H1 (cell line): ENCODE measurements at regions not wholly inside any gene's neighbourhood (a gene's known extent, or its start where the extent isn't known, plus 50 kb on each side); places are given as distances from the start of the nearest gene placed in this dataset.

Source experiments
- CTCF ChIA-PET: fragments of 300-600 bp; sonication (Branson Sonifier 250); formaldehyde crosslinking; loops from one replicate; lab custom pipeline; 2021; ENCODE audit not compliant: partially characterized antibody; lab: Charles Lee
- POLR2A ChIA-PET: fragments of 300-600 bp; sonication (Branson Sonifier 250); formaldehyde crosslinking; loops from one replicate; lab custom pipeline; 2021; ENCODE audit warnings: inconsistent platforms; ENCODE audit not compliant: partially characterized antibody; lab: Charles Lee
- DNase-seq, 2 experiments: peaks; one replicate each; pipeline versions ENCODE4 v3.0.0 to v3.0.0-alpha.2; 2010 to 2022; ENCODE audit warnings: low spot score in 2 of 2, low read depth in 1 of 2, mixed read lengths in 1 of 2
- FAIRE-seq: peaks from 2 replicates; lab custom pipeline; 2011; peaks lifted over from hg19 to GRCh38; lab: Jason Lieb, UNC
- H2AFZ ChIP-seq: 2 replicates; pipeline ENCODE4 v1.8.1; 2012; ENCODE audit warnings: low read length, inconsistent platforms
- H2AK5ac ChIP-seq: 2 replicates; pipeline ENCODE4 v1.6.1; 2013; ENCODE audit warnings: low read depth, low read length
- H2BK120ac ChIP-seq: replicated peaks from 2 replicates; pipeline ENCODE3; 2013; ENCODE audit warnings: low read depth, low read length, inconsistent platforms
- H2BK12ac ChIP-seq: 2 replicates; pipeline ENCODE4 v1.6.1; 2013; ENCODE audit warnings: low read depth, low read length
- H2BK15ac ChIP-seq: 2 replicates; pipeline ENCODE4 v1.6.1; 2013; ENCODE audit warnings: low read length
- H2BK20ac ChIP-seq: 2 replicates; pipeline ENCODE4 v1.6.1; 2013; ENCODE audit warnings: low read length
- H2BK5ac ChIP-seq: 2 replicates; pipeline ENCODE4 v1.6.1; 2013; ENCODE audit warnings: low read depth, low read length
- H3K14ac ChIP-seq: 2 replicates; pipeline ENCODE4 v1.6.1; 2013; ENCODE audit warnings: inconsistent platforms; ENCODE audit not compliant: insufficient read length
- H3K18ac ChIP-seq: 2 replicates; pipeline ENCODE4 v1.6.1; 2013; ENCODE audit warnings: low read length; ENCODE audit errors: extremely low read depth
- H3K23ac ChIP-seq: 2 replicates; pipeline ENCODE4 v1.6.1; 2013; ENCODE audit warnings: inconsistent platforms; ENCODE audit not compliant: insufficient read length
- H3K23me2 ChIP-seq: 2 replicates; pipeline ENCODE4 v1.6.1; 2013; ENCODE audit warnings: low read depth, low read length
- H3K27ac ChIP-seq: 2 replicates; pipeline ENCODE4 v1.6.1; 2011; ENCODE audit warnings: low read depth, low read length, inconsistent platforms
- H3K27me3 ChIP-seq, 4 experiments: replicated peaks in 1 of 4; 1 replicate in 1 of 4; 2 replicates in 3 of 4; pipeline versions ENCODE4 v1.6.1 to v1.8.1; 2011 to 2013; ENCODE audit warnings: low read length in 3 of 4, mild to moderate bottlenecking in 3 of 4, inconsistent platforms in 2 of 4, mixed read lengths in 2 of 4, moderate library complexity in 1 of 4; ENCODE audit not compliant: control insufficient read depth in 3 of 4, insufficient read depth in 3 of 4; ENCODE audit errors: extremely low read depth in 1 of 4
- H3K36me3 ChIP-seq, 4 experiments: 2 replicates each; pipeline versions ENCODE4 v1.6.1 to v1.8.1; 2011 to 2013; ENCODE audit warnings: mild to moderate bottlenecking in 4 of 4, low read length in 3 of 4, moderate library complexity in 2 of 4, control low read depth in 1 of 4, inconsistent platforms in 1 of 4; ENCODE audit not compliant: insufficient read depth in 4 of 4, control insufficient read depth in 2 of 4
- H3K4ac ChIP-seq: replicated peaks from 2 replicates; pipeline ENCODE3; 2013; ENCODE audit warnings: low read length, low read depth, mixed read lengths, inconsistent platforms; ENCODE audit not compliant: insufficient read length
- H3K4me1 ChIP-seq, 4 experiments: replicated peaks in 1 of 4; 1 replicate in 1 of 4; 2 replicates in 3 of 4; pipeline versions ENCODE4 v1.6.1 to v1.8.1; 2011 to 2013; ENCODE audit warnings: low read length in 3 of 4, inconsistent platforms in 2 of 4, mixed read lengths in 1 of 4; ENCODE audit not compliant: insufficient read depth in 4 of 4, control insufficient read depth in 3 of 4
- H3K4me2 ChIP-seq, 2 experiments: 2 replicates each; pipeline versions ENCODE4 v1.6.1 to v1.8.1; 2011 to 2013; ENCODE audit warnings: low read depth in 2 of 2, low read length in 2 of 2, control low read depth in 1 of 2, inconsistent platforms in 1 of 2, mild to moderate bottlenecking in 1 of 2; ENCODE audit not compliant: insufficient read depth in 1 of 2
- H3K4me3 ChIP-seq, 4 experiments: fragments of 200-600, 300-600 bp in 1 of 4; sonication (generic), shearing (Covaris generic), sonication (Bioruptor Twin) in 1 of 4; 2 replicates each; pipeline versions ENCODE4 v1.5.1 to v1.8.1; 2011 to 2016; ENCODE audit warnings: low read length in 4 of 4, low read depth in 3 of 4, control low read depth in 2 of 4, inconsistent platforms in 2 of 4, mild to moderate bottlenecking in 2 of 4, mixed read lengths in 1 of 4, moderate library complexity in 1 of 4; ENCODE audit not compliant: insufficient read depth in 2 of 4; ENCODE audit errors: extremely low read depth in 1 of 4
- H3K56ac ChIP-seq: replicated peaks from 2 replicates; pipeline ENCODE3; 2013; ENCODE audit warnings: low read depth, mild to moderate bottlenecking, mixed read lengths, low read length, inconsistent platforms; ENCODE audit not compliant: insufficient read length
- H3K79me1 ChIP-seq: 2 replicates; pipeline ENCODE4 v1.6.1; 2013; ENCODE audit warnings: low read depth, low read length, control low read depth
- H3K79me2 ChIP-seq, 2 experiments: 2 replicates each; pipeline versions ENCODE4 v1.6.1 to v1.8.1; 2012 to 2013; ENCODE audit warnings: low read length in 2 of 2, mild to moderate bottlenecking in 2 of 2, inconsistent platforms in 1 of 2; ENCODE audit not compliant: insufficient read depth in 2 of 2, control insufficient read depth in 1 of 2
- H3K9ac ChIP-seq, 4 experiments: replicated peaks in 1 of 4; 1 replicate in 1 of 4; 2 replicates in 3 of 4; pipeline versions ENCODE4 v1.6.1 to v1.8.1; 2011 to 2013; ENCODE audit warnings: low read depth in 3 of 4, low read length in 3 of 4, control low read depth in 2 of 4, mild to moderate bottlenecking in 2 of 4, moderate library complexity in 2 of 4, inconsistent platforms in 1 of 4; ENCODE audit errors: extremely low read depth in 1 of 4
- H3K9me3 ChIP-seq, 2 experiments: 2 replicates each; pipeline versions ENCODE4 v1.6.1 to v1.8.1; 2012 to 2013; ENCODE audit warnings: mild to moderate bottlenecking in 2 of 2, moderate library complexity in 2 of 2, control low read depth in 1 of 2, inconsistent platforms in 1 of 2, low read depth in 1 of 2, low read length in 1 of 2, mixed read lengths in 1 of 2; ENCODE audit not compliant: insufficient read depth in 2 of 2
- H4K20me1 ChIP-seq, 2 experiments: replicated peaks in 1 of 2; 2 replicates each; pipeline versions ENCODE3 to v1.8.1; 2011 to 2013; ENCODE audit warnings: inconsistent platforms in 2 of 2, low read length in 2 of 2, mild to moderate bottlenecking in 1 of 2; ENCODE audit not compliant: insufficient read depth in 2 of 2, control insufficient read depth in 1 of 2
- H4K5ac ChIP-seq: 2 replicates; pipeline ENCODE4 v1.6.1; 2013; ENCODE audit warnings: low read length, low read depth, mixed read lengths, inconsistent platforms; ENCODE audit not compliant: insufficient read length
- H4K8ac ChIP-seq: 2 replicates; pipeline ENCODE4 v1.8.0; 2013; ENCODE audit warnings: mild to moderate bottlenecking, moderate library complexity, low read length, inconsistent platforms; ENCODE audit not compliant: insufficient read depth; ENCODE audit errors: extremely low read depth
- H4K91ac ChIP-seq: replicated peaks from 2 replicates; pipeline ENCODE3; 2013; ENCODE audit warnings: low read length, mixed read lengths, inconsistent platforms; ENCODE audit not compliant: insufficient read length
- ASH2L ChIP-seq: fragments of 200-600, 300-600 bp; sonication (generic); IDR thresholded peaks from one replicate; pipeline ENCODE4 v1.7.1; 2017; ENCODE audit warnings: low read length
- CBX5 ChIP-seq: fragments of 300-800, 300-1000 bp; sonication (generic); IDR thresholded peaks from 2 replicates; pipeline ENCODE4 v1.7.1; 2016; ENCODE audit warnings: antibody characterized with exemption, low read length, low read depth
- CEBPB ChIP-seq: IDR thresholded peaks from 2 replicates; pipeline ENCODE4 v1.6.1; 2012; ENCODE audit warnings: low read depth, low read length
- JUND ChIP-seq: IDR thresholded peaks from 2 replicates; pipeline ENCODE4 v1.6.1; 2011; ENCODE audit warnings: mild to moderate bottlenecking, improper control_type of control experiment, low read length
- KDM1A ChIP-seq: fragments of 200-600, 300-600 bp; sonication (generic); IDR thresholded peaks from 2 replicates; pipeline ENCODE4 v1.7.1; 2016; ENCODE audit warnings: mild to moderate bottlenecking, low read length, borderline replicate concordance
- KDM4A ChIP-seq: IDR thresholded peaks from one replicate; pipeline ENCODE4 v1.7.1; 2012; ENCODE audit warnings: low read depth, mild to moderate bottlenecking, moderate library complexity, low read length, inconsistent platforms; ENCODE audit not compliant: severe bottlenecking
- PHF8 ChIP-seq: fragments of 200-600 bp; sonication (generic); conservative IDR thresholded peaks from 2 replicates; pipeline ENCODE4 v1.7.1; 2012; ENCODE audit warnings: low read depth, mild to moderate bottlenecking, inconsistent platforms, low read length, moderate library complexity
- RBBP5 ChIP-seq: IDR thresholded peaks from 2 replicates; pipeline ENCODE4 v1.7.1; 2012; ENCODE audit warnings: low read depth, mild to moderate bottlenecking, inconsistent platforms, low read length, moderate library complexity, borderline replicate concordance
- RFX5 ChIP-seq: IDR thresholded peaks from 2 replicates; pipeline ENCODE4 v1.6.1; 2011; ENCODE audit warnings: low read depth, low read length, improper control_type of control experiment, borderline replicate concordance
- SAP30 ChIP-seq: fragments of 300-600 bp; sonication (generic); IDR thresholded peaks from 2 replicates; pipeline ENCODE4 v1.7.1; 2012; ENCODE audit warnings: low read length, moderate library complexity, mild to moderate bottlenecking, inconsistent platforms; ENCODE audit not compliant: insufficient read depth, insufficient replicate concordance
- SIN3A ChIP-seq, 2 experiments: IDR thresholded peaks in 1 of 2; conservative IDR thresholded peaks in 1 of 2; 2 replicates each; pipeline ENCODE4 v1.6.1; 2011 to 2012; ENCODE audit warnings: low read length in 2 of 2, improper control_type of control experiment in 1 of 2, low read depth in 1 of 2, mild to moderate bottlenecking in 1 of 2
- SP4 ChIP-seq: IDR thresholded peaks from 2 replicates; pipeline ENCODE4 v1.6.1; 2012; ENCODE audit warnings: low read length, inconsistent platforms
- USF2 ChIP-seq: IDR thresholded peaks from 2 replicates; pipeline ENCODE4 v1.6.1; 2011; ENCODE audit warnings: low read length, improper control_type of control experiment
- WGBS, 2 experiments: shearing (Covaris generic) in 1 of 2; methylation state at CpG; one replicate each; pipeline versions ENCODE4 v1.1.6 to v1.1.7; 2013 to 2015; ENCODE audit warnings: low lambda C conversion rate in 2 of 2, mixed read lengths in 2 of 2, inconsistent platforms in 1 of 2, low coverage in 1 of 2, missing lambda C conversion rate in 1 of 2; ENCODE audit not compliant: insufficient replicate concordance in 2 of 2, insufficient coverage in 1 of 2, insufficient read length in 1 of 2; ENCODE audit errors: extremely low coverage in 1 of 2, missing lambda C conversion rate in 1 of 2; 5-methylcytosine and 5-hydroxymethylcytosine counted together

- Histone ChIP-seq H3K18ac (no peak overlapping the region), H3K27ac (no peak overlapping the region), H3K79me2 (no peaks in the 10 kb centered on the region), H3K4me2 (no peak overlapping the region), H3K23ac (no peak overlapping the region), H4K5ac (peak overlapping the region; percentile 18), H2AK5ac (no peak overlapping the region), H3K4me1 (peaks cover 3 to 20% (median 17%) of the 10 kb centered on the region in 4 experiments), H3K9me3 (no peaks in the 10 kb centered on the region), H3K23me2 (no peaks in the 10 kb centered on the region), H3K27me3 (no peaks in the 10 kb centered on the region), H2BK15ac (no peak overlapping the region), H2BK120ac (no peak overlapping the region), H3K79me1 (no peaks in the 10 kb centered on the region), H2AFZ (0 out of 2 replicates have a peak overlapping the region, but pooled peaks have one; percentile 8), H2BK20ac (no peak overlapping the region), H3K36me3 (no peaks in the 10 kb centered on the region), H4K91ac (peak overlapping the region; percentile 84), H3K4me3 (no peak overlapping the region), H4K8ac (no peak overlapping the region), H2BK5ac (peak overlapping the region; percentile 41; the same call in 1 of the 2 replicates), H3K4ac (no peak overlapping the region), H3K9ac (no peak overlapping the region), H3K56ac (no peak overlapping the region), H2BK12ac (peak overlapping the region; percentile 40; the same call in 1 of the 2 replicates), H4K20me1 (no peaks in the 10 kb centered on the region), H3K14ac (no peak overlapping the region)
- no peak for FAIRE-seq
- ChIA-PET CTCF (interaction anchor here (1.5 kb wide), 1 partner anchor 47 kb away, joined by 4 read pairs; no protein-coding TSS in a partner anchor), POLR2A (interaction anchor here (0.6 kb wide), 1 partner anchor 233 kb away, joined by 3 read pairs; no protein-coding TSS in a partner anchor)
- WGBS, 2 experiments: 93% methylated on average over 3 of the region's 3 CpGs; no CpG with 5 or more reads in 1 of the 2 experiments
- DNase-seq: no peak
- no peak for TF ChIP-seq USF2
- TF ChIP-seq KDM4A: no peak
- no peak for TF ChIP-seq SIN3A (conservative IDR thresholded peaks at IDR 0.05 in 1 of 2, IDR thresholded peaks at IDR 0.05 in 1 of 2; ENCODE audit: low read depth in 1 of 2, low read length in 2 of 2)
- TF ChIP-seq CBX5: no peak
- no peak for TF ChIP-seq SP4
- TF ChIP-seq ASH2L: no peak
- no peak for TF ChIP-seq PHF8
- TF ChIP-seq RBBP5: no peak
- TF ChIP-seq RFX5: no peak
- TF ChIP-seq JUND: no peak
- TF ChIP-seq CEBPB: no peak
- TF ChIP-seq KDM1A: no peak
- TF ChIP-seq SAP30: no peak
Observed at GRCh38 chr6:142651384-142651783, 293.6 kb downstream of the HIVEP2 start.
